NCI-H345 (cell line): ENCODE measurements at regions not wholly inside any gene's neighbourhood (a gene's known extent, or its start where the extent isn't known, plus 50 kb on each side); places are given as distances from the start of the nearest gene placed in this dataset.

ENCODE experiments used
- DNase-seq: peaks from one replicate; lab custom pipeline; 2025; lab: John Stamatoyannopoulos, UW

- DNase-seq, result no peak
Observed at GRCh38 chr12:98217257-98217656, 298.1 kb upstream of the TMPO start.

DNA sequence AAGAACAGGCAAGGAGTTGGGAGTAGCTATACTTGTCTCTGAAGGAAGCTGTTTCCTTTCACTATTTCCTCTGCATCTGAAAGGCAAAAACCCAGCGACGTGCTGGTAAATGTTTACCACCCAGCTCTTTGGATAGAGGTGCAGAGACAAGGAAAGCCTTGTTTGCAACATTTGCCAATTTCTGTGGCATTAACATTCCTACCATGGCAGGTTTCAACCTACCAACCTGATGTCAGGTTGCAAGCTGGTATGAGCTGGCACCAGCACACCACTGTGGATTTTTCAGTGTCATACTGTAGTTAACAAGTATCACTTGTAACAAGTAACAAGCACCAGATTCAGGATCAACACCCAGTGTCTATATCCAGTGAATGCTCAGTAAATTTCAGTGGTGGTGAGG, 294.8 kb upstream of the TMPO start:
- DNase-seq, result no peak

- DNase-seq, result no peak
Observed at GRCh38 chr12:98221243-98221808, 294.1 kb upstream of the TMPO start.

- DNase-seq, result no peak
Observed at GRCh38 chr12:98222135-98222534, 293.3 kb upstream of the TMPO start.

DNA sequence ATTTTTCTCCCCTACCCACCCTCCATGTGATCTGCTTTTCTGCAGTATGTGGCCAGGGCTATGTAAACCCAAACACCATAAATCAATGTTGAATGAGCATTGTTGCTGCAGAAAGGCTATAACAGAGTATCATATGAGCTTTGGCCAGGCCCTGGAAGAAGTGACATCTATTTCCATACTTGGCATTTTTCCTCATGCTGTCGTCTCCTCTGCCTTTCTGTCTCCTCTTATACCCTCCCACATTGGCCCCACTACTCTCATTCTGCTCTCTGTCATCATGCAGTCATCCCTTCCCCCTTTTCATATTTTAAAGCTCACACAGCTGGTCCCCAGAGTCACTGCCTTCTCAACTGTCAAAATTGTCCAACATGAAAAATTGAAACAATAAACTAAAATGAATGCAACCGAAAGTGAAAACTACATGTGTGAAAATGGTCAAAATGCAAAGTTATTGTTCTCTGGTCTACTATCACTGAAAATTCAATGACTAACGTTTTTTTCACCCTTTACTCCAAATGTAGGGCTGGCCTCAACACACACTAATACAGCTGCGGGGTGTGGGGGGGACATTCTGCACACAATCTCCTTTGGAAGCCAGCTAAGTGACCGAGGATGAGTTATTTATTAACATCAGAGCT, 290.7 kb upstream of the TMPO start:
- no peak for DNase-seq

GRCh38 chr12:98227162-98227561, 288.2 kb upstream of the TMPO start:
- DNase-seq, result no peak

DNA sequence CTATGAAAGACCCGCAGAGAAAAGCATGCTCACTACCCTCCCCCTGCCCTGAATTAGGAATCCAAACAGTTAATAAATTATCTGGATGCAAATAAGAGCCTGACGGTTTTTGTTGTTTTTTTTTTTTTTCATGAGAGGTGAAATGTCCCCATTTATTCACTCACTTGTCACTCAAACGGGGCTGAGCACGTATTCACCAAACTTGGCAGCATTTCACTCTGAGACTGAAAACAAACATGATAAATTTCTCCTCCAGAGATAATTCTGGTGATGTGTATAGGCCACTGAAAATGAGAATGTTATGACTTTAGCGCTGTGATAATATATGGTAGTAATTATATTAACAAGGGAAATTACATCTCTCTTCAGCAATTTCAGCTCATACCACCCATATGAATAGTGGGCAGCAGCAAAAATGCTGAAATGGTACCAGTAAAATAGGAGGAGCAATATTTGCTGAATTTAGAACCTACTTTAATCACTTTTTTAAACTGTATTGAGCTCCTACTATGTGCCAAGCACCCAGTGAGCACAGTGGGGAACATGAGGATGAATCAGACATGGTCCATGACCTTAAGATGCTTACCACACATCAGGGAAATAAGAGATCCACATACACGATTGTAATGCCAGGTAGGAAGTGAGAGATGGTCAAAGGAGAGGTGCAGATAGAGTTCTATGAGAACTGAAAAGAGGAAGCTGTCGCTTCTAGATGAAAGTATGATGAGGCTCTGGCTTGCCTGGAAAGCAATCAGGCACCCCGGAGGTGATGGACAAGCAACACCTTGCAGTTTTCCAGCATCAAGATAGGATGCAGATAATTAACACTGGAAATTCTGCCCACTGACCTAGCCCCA, 286.5 kb upstream of the TMPO start:
- DNase-seq, result peak; percentile 30

DNA sequence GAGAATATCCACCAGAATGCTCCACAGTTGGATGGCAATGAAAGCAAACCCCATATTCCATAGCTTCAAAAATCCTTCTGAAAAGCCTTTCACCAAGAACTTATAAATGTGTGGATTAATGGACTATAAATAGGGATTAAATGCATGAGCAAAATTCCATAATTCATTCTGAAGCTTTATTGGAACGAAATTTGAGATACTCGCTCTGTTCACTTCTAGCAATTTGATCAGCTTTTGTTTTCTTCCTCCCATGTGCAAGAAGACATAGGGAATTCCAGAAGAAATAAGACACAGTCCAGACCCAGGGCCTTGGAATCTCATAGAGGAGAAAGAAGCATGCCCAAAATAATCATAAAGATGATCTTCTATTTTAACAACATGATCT, 285.9 kb upstream of the TMPO start:
- no peak for DNase-seq

DNA sequence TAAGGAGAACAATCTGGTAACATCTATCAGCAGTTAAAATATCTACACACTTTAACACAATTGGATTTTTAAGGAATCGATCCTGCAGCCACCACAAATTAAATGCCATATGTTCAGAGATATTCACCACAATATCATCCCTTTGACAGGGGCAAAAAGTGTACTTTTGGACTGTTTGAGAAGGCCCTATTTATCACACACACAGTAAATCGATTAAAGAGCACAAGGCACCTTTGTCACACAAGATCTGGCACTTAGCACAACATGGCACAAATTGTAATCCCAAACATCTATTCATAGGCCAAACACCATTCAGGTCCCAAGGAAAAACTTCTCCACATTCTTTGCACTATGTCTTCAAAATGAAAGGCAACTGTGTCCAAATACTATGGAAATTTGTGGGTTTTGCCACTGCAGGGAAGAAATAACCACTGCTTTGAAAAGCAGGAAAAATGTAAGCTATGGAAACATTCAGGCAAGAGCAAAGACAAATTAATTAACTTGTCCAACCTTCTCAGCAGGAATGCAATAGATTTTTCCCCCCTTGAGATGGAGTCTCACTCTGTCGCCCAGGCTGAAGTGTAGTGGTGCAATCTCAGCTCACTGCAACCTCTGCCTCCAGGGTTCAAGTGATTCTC, 282.5 kb upstream of the TMPO start:
- DNase-seq, result no peak

DNA sequence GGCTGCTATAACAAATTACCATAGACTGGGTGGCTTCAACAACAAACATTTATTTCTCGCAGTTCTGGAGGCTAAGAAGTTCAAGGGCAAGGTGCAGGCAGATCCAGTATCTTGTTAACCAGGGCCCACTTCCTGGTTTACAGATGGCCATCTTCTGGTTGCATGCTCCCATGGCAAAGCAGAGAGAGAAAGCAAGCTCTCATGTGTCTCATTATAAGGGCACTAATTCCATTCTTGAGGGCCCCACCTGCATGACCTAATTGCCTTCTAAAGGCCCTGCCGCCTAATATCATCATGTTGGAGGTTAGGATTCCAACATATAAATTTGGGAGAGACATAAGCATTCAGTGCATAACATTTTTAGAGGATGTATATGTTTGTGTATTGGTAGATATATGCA, 280.1 kb upstream of the TMPO start:
- DNase-seq, result no peak

GRCh38 chr12:98238515-98239130, 276.8 kb upstream of the TMPO start:
- no peak for DNase-seq

GRCh38 chr12:98243190-98243589, 272.2 kb upstream of the TMPO start:
- DNase-seq, result no peak

DNA sequence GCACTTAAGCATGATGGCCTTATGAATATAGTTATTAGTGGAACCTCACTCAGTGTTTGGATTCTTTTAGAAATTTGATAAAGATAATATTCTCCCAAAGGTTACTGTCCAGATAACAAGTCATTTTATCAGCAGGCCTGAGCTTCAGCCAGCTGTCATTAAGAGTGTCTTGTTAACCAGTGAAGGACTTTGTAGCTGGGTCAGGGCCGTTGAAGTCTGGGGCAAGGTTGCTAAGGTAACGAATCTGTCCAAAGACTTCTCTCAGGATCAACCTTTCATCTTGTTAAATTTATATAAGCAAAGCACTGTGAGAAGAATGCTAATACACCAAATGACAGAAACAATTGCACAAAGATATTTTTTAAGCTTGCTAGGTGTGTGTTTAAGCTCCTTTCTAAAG, 271.3 kb upstream of the TMPO start:
- DNase-seq, result no peak

DNA sequence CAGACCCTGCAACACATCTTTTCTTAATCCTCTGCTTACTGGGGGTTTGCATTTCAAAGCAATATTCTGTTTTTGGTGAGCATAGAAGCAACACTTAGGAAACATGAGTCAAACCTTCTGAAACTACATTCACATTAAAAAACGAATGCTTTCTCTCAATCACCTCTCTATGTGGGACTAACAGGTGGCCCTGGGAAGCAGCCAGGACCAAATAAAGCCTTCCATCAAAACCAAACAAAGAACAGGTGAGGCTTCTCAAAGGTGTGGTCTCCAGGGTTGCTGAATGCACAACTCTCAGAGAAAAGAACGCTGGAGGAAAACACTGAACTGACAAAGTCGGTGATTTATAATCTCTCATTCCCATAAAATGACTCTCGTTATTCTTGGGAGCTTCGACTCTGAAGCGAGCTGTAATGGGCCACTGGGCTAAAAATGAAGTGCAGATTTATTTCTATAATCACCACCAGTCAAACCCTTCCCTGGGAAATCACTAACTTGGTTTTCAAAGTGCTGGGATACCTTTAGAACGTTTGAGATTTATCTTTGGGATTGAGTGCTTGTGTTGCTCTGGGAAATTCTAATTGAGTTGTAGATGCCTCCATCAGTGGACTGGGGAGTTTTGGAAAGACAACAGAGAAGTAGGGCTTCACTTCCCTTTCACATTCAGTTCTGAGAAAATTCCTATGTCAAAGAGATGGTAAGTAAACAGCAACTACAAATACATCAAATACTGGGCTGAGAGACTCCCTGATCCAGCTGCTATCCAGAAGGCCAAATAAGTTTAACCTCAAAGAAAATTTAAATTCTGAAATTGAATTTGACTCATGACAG, 262.0 kb upstream of the TMPO start:
- peak; percentile 82 for DNase-seq

- peak; percentile 11 for DNase-seq
Observed at GRCh38 chr12:98256830-98257229, 258.6 kb upstream of the TMPO start.

DNA sequence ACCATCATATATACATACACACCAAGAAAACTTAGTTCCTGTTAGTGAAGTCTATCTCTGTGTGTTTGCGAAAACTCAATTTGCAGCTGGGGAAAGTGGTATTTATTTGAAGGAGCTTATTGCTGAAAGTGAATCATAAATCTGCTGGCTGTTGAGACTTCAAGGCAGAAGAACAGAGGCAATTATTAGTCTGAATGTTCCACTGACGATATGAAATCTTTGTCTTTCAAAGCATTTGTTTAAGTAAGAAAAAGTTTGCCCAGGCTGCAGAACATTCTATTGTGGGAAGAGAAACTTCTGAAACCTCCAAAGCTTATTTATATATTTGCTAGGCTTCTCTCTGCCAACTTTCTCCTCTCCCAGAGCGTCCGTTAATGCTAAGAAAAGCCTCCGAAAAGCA, 255.7 kb upstream of the TMPO start:
- DNase-seq, result no peak

DNA sequence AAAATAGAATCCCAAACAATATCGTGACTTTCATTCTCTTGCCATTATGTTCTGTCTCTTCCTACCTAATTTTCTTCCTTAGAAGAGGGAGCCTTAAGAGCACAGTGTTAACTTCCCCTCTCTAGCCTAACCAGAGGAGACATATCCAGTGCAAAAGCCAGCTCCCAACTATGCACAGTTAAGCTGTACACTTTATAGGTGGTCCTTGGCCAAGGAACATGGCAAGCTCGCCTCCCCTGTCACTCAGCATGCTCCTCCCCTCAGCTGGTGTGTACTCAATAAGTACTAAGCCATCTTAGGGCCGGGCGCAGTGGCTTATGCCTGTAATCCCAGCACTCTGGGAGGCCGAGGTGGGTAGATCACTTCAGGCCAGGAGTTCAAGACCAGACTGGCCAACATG, 255.1 kb upstream of the TMPO start:
- DNase-seq, result no peak

- no peak for DNase-seq
Observed at GRCh38 chr12:98262902-98263301, 252.5 kb upstream of the TMPO start.

- no peak for DNase-seq
Observed at GRCh38 chr12:98274430-98275130, 240.8 kb upstream of the TMPO start.

DNA sequence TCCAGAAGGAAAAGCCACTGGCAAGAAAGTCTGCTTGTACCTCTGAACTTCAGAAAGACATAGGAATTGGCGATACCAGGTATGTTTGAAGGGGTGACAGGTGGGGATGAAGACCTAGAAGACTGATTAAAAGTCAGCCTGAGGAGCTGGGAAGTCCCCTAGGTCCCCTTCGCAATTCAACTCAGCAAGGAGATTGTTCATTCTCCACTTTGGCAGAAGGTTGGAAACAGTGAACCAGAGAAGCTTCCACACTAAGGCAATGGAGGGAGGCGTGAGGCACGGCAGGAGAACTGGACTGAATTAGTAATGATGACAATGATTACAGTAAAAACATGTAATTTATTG, 240.3 kb upstream of the TMPO start:
- no peak for DNase-seq

DNA sequence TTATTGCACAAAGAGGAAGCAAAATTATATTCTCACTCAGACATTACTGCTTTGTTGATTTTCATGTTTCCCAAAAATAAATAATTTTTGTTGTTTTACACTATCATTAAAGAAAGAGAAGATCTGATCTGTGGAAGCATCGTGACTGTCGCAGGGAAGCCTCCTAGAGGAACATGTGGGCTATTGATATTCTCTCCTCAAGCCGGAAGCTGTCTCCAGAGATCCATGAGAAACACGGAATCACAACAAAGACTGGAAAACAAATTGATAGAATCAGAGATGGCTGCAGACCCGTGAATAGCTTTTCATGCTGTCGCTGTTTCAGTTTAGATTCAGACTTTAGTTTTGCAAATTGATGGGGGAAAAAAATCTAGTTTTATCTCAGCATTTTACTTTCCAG, 235.2 kb upstream of the TMPO start:
- no peak for DNase-seq
